Panc1 (cell line): ENCODE measurements at regions not wholly inside any gene's neighbourhood (a gene's known extent, or its start where the extent isn't known, plus 50 kb on each side); places are given as distances from the start of the nearest gene placed in this dataset.

ENCODE experiments used
- ATAC-seq: fragments of 200-7000 bp; cut with Tn5 transposase; 2 replicates; pipeline ENCODE4 v1.9.1; 2020; ENCODE audit warnings: mild to moderate bottlenecking, moderate library complexity
- BruUV-seq: library from RNA; stranded (reverse); fragments of 400-500 nt; replicated peaks from 2 replicates; lab custom pipeline; 2021; lab: Mats Ljungman, UMichigan
- CTCF ChIA-PET: fragments of 300-600 bp; sonication (Branson Sonifier 250); formaldehyde crosslinking; loops from one replicate; lab custom pipeline; 2022; ENCODE audit warnings: antibody characterized with exemption; lab: Charles Lee
- POLR2A ChIA-PET: fragments of 300-600 bp; sonication (Branson Sonifier 250); formaldehyde crosslinking; loops from one replicate; lab custom pipeline; 2022; ENCODE audit warnings: antibody characterized with exemption; lab: Charles Lee
- DNase-seq: peaks from one replicate; pipeline ENCODE4 v3.0.0-alpha.2; 2010; ENCODE audit warnings: low read depth, low spot score
- H3K27ac ChIP-seq: 2 replicates; pipeline ENCODE4 v1.5.1; 2011; ENCODE audit warnings: mild to moderate bottlenecking, low read length, inconsistent platforms
- H3K27me3 ChIP-seq: fragments of 200-500 bp; sonication (Bioruptor generic); 2 replicates; pipeline ENCODE4 v1.6.0; 2014; ENCODE audit warnings: low read length, inconsistent platforms; ENCODE audit not compliant: control insufficient read depth, insufficient read depth
- H3K36me3 ChIP-seq: fragments of 200-500 bp; sonication (Bioruptor generic); 2 replicates; pipeline ENCODE4 v1.5.1; 2014; ENCODE audit warnings: inconsistent platforms, mild to moderate bottlenecking, low read length, moderate library complexity; ENCODE audit not compliant: control insufficient read depth, insufficient read depth
- H3K4me1 ChIP-seq: 2 replicates; pipeline ENCODE4 v1.5.1; 2011; ENCODE audit warnings: inconsistent platforms, mild to moderate bottlenecking, low read length, moderate library complexity; ENCODE audit not compliant: control insufficient read depth, insufficient read depth
- H3K4me3 ChIP-seq, 2 experiments: 2 replicates each; pipeline ENCODE4 v1.5.1; 2011 to 2012; ENCODE audit warnings: low read depth in 2 of 2, low read length in 2 of 2, mild to moderate bottlenecking in 2 of 2, inconsistent platforms in 1 of 2, moderate library complexity in 1 of 2
- H3K9me3 ChIP-seq: fragments of 200-500 bp; sonication (Bioruptor generic); 2 replicates; pipeline ENCODE4 v1.5.1; 2014; ENCODE audit warnings: low read depth, mild to moderate bottlenecking, inconsistent platforms, low read length, moderate library complexity; ENCODE audit not compliant: control insufficient read depth, insufficient read depth
- CTCF ChIP-seq: fragments of 450-650 bp; IDR thresholded peaks from 2 replicates; pipeline ENCODE4 v1.5.1; 2017; ENCODE audit warnings: mild to moderate bottlenecking
- POLR2AphosphoS5 ChIP-seq: IDR thresholded peaks from 2 replicates; pipeline ENCODE4 v1.6.1; 2012; ENCODE audit warnings: mild to moderate bottlenecking, low read depth, low read length, moderate library complexity
- REST ChIP-seq, 2 experiments: IDR thresholded peaks; 2 replicates each; pipeline ENCODE4 v1.6.1; 2011 to 2012; ENCODE audit warnings: low read depth in 2 of 2, control low read depth in 1 of 2, low read length in 1 of 2, mild to moderate bottlenecking in 1 of 2, moderate library complexity in 1 of 2; ENCODE audit not compliant: insufficient read depth in 1 of 2
- SIN3A ChIP-seq: IDR thresholded peaks from 2 replicates; pipeline ENCODE4 v1.6.1; 2012; ENCODE audit warnings: low read depth, mild to moderate bottlenecking, low read length, moderate library complexity, borderline replicate concordance; ENCODE audit not compliant: insufficient read depth
- TCF7L2 ChIP-seq: IDR thresholded peaks from 2 replicates; pipeline ENCODE4 v1.6.1; 2011; ENCODE audit warnings: mild to moderate bottlenecking, low read depth, low read length, inconsistent platforms
- in situ Hi-C: cut with HindIII; loops from 2 replicates; pipeline ENCODE4 v1.10.0; 2016; ENCODE audit warnings: low sequenced_read_pairs, low pct_unique_long_range_greater_than_20kb
- intact Hi-C: fragments of 100-400 bp; cut with micrococcal nuclease; formaldehyde crosslinking; loops from one replicate; pipeline ENCODE4 v1.10.0; 2022; ENCODE audit not compliant: unreplicated experiment

- intact Hi-C loops (no loop called here), in situ Hi-C loops (no loop called here)
- ChIA-PET CTCF (no interaction called here), POLR2A (no interaction called here)
- no peak for ATAC-seq
- H3K9me3 ChIP-seq, result no peaks in the 10 kb centered on the region
- no peaks in the 10 kb centered on the region for H3K4me1 ChIP-seq
- H3K4me3 ChIP-seq, result no peak overlapping the region
- H3K36me3 ChIP-seq, result no peaks in the 10 kb centered on the region
- H3K27me3 ChIP-seq, result no peaks in the 10 kb centered on the region
- DNase-seq, result no peak
- no peak overlapping the region for H3K27ac ChIP-seq
- TF ChIP-seq POLR2AphosphoS5 (no peak), SIN3A (no peak), TCF7L2 (no peak), CTCF (no peak), REST (IDR thresholded peaks at IDR 0.05; ENCODE audit: insufficient read depth in 1 of 2, low read depth in 2 of 2, low read length in 1 of 2) (no peak)
- no TSS peak for BruUV-seq
Observed at GRCh38 chr2:195515551-195515950, 141.5 kb upstream of the SLC39A10 start.

- no peaks in the 10 kb centered on the region for H3K4me1 ChIP-seq
- no peaks in the 10 kb centered on the region for H3K27me3 ChIP-seq
- no peak for ATAC-seq
- no peak overlapping the region for H3K27ac ChIP-seq
- no TSS peak for BruUV-seq
- H3K36me3 ChIP-seq, result no peaks in the 10 kb centered on the region
- TF ChIP-seq TCF7L2 (no peak), CTCF (no peak), SIN3A (no peak), REST (IDR thresholded peaks at IDR 0.05; ENCODE audit: insufficient read depth in 1 of 2, low read depth in 2 of 2, low read length in 1 of 2) (no peak), POLR2AphosphoS5 (no peak)
- H3K9me3 ChIP-seq, result no peaks in the 10 kb centered on the region
- no peak for DNase-seq
- in situ Hi-C loops, result no loop called here
- ChIA-PET POLR2A (no interaction called here), CTCF (interaction anchor here (0.7 kb wide), 1 partner anchor 16 kb away, joined by 3 read pairs; no protein-coding TSS in a partner anchor)
- H3K4me3 ChIP-seq, result no peak overlapping the region
- intact Hi-C loops, result no loop called here
Observed at GRCh38 chr2:195514365-195514764, 142.7 kb upstream of the SLC39A10 start.
